ENCODE measurements at regions not wholly inside any gene's neighbourhood (a gene's known extent, or its start where the extent isn't known, plus 50 kb on each side); places are given as distances from the start of the nearest gene placed in this dataset.

DNA sequence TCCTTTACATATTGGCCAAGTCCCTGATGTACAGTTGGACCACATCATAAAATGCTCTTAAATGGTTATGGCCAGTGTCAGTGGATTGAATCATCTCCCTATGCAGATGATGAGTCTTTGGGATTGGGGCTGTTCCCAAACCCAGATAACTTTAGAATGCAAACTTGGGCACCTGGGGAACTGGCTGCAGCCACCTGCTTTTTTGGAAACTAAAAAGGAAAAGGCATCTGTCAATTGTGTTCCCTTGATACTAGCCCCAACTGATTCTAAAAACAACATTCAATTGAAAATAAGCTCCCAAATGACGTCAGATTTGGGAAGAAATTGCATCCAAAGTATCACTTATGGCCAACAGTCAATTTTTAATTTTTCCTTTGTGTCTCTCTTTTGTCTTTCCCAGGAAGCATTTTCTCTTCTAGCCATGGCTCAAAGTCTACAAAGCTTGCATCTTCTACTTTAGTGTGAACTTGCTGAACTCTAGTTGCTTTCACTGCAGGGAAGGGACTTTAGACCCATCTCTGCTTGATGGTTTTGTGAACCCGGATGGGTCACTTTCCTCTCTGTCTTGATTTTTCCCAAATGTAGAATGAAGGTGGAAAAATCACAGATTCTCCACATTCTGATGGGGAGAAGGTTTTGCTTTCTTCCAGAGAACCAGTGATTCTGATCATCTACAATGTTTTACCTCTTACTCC lies 402.3 kb upstream of the USP24 start:
- TF ChIP-seq POLR2A (IDR thresholded peaks at IDR 0.05), result no peak
- TF ChIP-seq, protein P1, sequence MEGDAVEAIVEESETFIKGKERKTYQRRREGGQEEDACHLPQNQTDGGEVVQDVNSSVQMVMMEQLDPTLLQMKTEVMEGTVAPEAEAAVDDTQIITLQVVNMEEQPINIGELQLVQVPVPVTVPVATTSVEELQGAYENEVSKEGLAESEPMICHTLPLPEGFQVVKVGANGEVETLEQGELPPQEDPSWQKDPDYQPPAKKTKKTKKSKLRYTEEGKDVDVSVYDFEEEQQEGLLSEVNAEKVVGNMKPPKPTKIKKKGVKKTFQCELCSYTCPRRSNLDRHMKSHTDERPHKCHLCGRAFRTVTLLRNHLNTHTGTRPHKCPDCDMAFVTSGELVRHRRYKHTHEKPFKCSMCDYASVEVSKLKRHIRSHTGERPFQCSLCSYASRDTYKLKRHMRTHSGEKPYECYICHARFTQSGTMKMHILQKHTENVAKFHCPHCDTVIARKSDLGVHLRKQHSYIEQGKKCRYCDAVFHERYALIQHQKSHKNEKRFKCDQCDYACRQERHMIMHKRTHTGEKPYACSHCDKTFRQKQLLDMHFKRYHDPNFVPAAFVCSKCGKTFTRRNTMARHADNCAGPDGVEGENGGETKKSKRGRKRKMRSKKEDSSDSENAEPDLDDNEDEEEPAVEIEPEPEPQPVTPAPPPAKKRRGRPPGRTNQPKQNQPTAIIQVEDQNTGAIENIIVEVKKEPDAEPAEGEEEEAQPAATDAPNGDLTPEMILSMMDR (IDR thresholded peaks at IDR 0.05), result no peak

Data from lower leg skin (tissue), 3 donors.